ENCODE measurements at regions not wholly inside any gene's neighbourhood (a gene's known extent, or its start where the extent isn't known, plus 50 kb on each side); places are given as distances from the start of the nearest gene placed in this dataset.

DNA sequence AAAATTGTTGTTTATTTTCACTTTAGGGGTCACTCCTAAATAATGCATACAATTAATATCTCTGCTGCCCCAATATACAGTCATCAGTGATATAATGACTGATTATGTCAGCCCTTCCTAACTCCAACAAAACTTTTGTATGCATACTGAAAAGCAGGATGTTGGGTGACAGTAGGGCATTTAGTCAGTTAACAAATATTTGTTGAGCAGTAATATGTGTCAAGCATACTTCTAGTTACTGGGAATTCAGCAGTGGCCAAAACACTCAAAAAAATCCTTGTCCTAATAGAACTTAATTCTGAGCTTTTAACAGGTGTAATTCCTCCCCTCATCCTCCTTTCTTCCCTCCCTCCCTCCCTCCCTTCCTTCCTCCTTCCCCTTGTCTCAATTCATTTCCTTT is 560.7 kb upstream of the KLHL1 start:
- Histone ChIP-seq H3K27me3 (ENCODE audit: insufficient read depth, low read length) (no peaks in the 10 kb centered on the region), H3K9me3 (ENCODE audit: insufficient read depth, low read depth, low read length) (no peaks in the 10 kb centered on the region), H3K9ac (ENCODE audit: low read length) (no peak overlapping the region), H3K4me3 (ENCODE audit: insufficient read depth, low read depth, low read length) (no peak overlapping the region), H3K79me2 (ENCODE audit: insufficient read depth, low read length) (no peaks in the 10 kb centered on the region), H4K20me1 (ENCODE audit: insufficient read depth, low read length) (no peaks in the 10 kb centered on the region), H3K4me2 (ENCODE audit: low read length) (no peak overlapping the region), H3K4me1 (ENCODE audit: insufficient read depth, low read length) (no peaks in the 10 kb centered on the region), H3K27ac (ENCODE audit: low read depth, low read length) (no peak overlapping the region), H2AFZ (ENCODE audit: low read depth, low read length) (no peak overlapping the region), H3K36me3 (ENCODE audit: insufficient read depth, low read length) (no peaks in the 10 kb centered on the region)
- no peak for DNase-seq (ENCODE audit: low read depth)
- TF ChIP-seq, protein P1, sequence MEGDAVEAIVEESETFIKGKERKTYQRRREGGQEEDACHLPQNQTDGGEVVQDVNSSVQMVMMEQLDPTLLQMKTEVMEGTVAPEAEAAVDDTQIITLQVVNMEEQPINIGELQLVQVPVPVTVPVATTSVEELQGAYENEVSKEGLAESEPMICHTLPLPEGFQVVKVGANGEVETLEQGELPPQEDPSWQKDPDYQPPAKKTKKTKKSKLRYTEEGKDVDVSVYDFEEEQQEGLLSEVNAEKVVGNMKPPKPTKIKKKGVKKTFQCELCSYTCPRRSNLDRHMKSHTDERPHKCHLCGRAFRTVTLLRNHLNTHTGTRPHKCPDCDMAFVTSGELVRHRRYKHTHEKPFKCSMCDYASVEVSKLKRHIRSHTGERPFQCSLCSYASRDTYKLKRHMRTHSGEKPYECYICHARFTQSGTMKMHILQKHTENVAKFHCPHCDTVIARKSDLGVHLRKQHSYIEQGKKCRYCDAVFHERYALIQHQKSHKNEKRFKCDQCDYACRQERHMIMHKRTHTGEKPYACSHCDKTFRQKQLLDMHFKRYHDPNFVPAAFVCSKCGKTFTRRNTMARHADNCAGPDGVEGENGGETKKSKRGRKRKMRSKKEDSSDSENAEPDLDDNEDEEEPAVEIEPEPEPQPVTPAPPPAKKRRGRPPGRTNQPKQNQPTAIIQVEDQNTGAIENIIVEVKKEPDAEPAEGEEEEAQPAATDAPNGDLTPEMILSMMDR (IDR thresholded peaks at IDR 0.05; ENCODE audit: insufficient read depth, low read depth, low read length), result no peak
- no peak for TF ChIP-seq EZH2 (IDR thresholded peaks at IDR 0.05; ENCODE audit: insufficient read depth, low read length)
- H3K36me3 Mint-ChIP-seq (ENCODE audit: low read depth, unreplicated experiment), result no peaks in the 10 kb centered on the region
- peaks cover 2% of the 10 kb centered on the region for H3K4me1 Mint-ChIP-seq (ENCODE audit: low read depth, unreplicated experiment)
- H3K9me3 Mint-ChIP-seq (ENCODE audit: unreplicated experiment), result no peaks in the 10 kb centered on the region
- no peak overlapping the region for H3K27ac Mint-ChIP-seq (ENCODE audit: unreplicated experiment)
- H3K27me3 Mint-ChIP-seq (ENCODE audit: low read depth, unreplicated experiment), result no peaks in the 10 kb centered on the region
- FAIRE-seq, result no peak
- H3K4me3 Mint-ChIP-seq (ENCODE audit: unreplicated experiment), result no peak overlapping the region

DNA sequence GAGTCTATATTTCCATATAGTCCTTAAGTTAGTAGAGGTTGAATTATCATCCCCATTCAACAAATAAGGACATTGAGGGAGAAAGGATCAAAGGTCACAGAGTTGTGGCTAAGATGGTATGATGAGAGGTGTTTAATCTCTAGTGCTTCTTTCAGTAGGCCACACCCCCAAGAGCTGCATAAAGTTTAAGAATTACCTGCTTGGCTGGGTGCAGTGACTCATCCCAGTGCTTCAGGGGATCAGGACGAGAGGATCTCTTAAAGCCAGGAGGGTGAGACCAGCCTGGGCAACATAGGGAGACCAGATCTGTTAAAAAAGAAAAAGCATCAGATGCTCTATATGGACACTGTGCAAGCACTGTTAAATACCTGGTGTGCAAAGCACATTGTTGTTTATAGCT is 560.0 kb upstream of the KLHL1 start:
- Mint-ChIP-seq H3K9me3 (ENCODE audit: unreplicated experiment) (no peaks in the 10 kb centered on the region), H3K27me3 (ENCODE audit: low read depth, unreplicated experiment) (no peaks in the 10 kb centered on the region), H3K27ac (ENCODE audit: unreplicated experiment) (no peak overlapping the region), H3K36me3 (ENCODE audit: low read depth, unreplicated experiment) (no peaks in the 10 kb centered on the region), H3K4me1 (ENCODE audit: low read depth, unreplicated experiment) (peaks cover 2% of the 10 kb centered on the region), H3K4me3 (ENCODE audit: unreplicated experiment) (no peak overlapping the region)
- no peak for TF ChIP-seq EZH2 (IDR thresholded peaks at IDR 0.05; ENCODE audit: insufficient read depth, low read length)
- TF ChIP-seq, protein P1 (IDR thresholded peaks at IDR 0.05; ENCODE audit: insufficient read depth, low read depth, low read length), result no peak
- no peak for DNase-seq (ENCODE audit: low read depth)
- no peaks in the 10 kb centered on the region for H3K27me3 ChIP-seq (ENCODE audit: insufficient read depth, low read length)
- H3K4me2 ChIP-seq (ENCODE audit: low read length), result no peak overlapping the region
- H3K4me1 ChIP-seq (ENCODE audit: insufficient read depth, low read length), result no peaks in the 10 kb centered on the region
- H3K27ac ChIP-seq (ENCODE audit: low read depth, low read length), result no peak overlapping the region
- FAIRE-seq, result no peak
- H3K4me3 ChIP-seq (ENCODE audit: insufficient read depth, low read depth, low read length), result no peak overlapping the region
- no peak overlapping the region for H3K9ac ChIP-seq (ENCODE audit: low read length)
- H3K79me2 ChIP-seq (ENCODE audit: insufficient read depth, low read length), result no peaks in the 10 kb centered on the region
- no peaks in the 10 kb centered on the region for H3K36me3 ChIP-seq (ENCODE audit: insufficient read depth, low read length)
- H3K9me3 ChIP-seq (ENCODE audit: insufficient read depth, low read depth, low read length), result no peaks in the 10 kb centered on the region
- no peaks in the 10 kb centered on the region for H4K20me1 ChIP-seq (ENCODE audit: insufficient read depth, low read length)
- H2AFZ ChIP-seq (ENCODE audit: low read depth, low read length), result no peak overlapping the region

DNA sequence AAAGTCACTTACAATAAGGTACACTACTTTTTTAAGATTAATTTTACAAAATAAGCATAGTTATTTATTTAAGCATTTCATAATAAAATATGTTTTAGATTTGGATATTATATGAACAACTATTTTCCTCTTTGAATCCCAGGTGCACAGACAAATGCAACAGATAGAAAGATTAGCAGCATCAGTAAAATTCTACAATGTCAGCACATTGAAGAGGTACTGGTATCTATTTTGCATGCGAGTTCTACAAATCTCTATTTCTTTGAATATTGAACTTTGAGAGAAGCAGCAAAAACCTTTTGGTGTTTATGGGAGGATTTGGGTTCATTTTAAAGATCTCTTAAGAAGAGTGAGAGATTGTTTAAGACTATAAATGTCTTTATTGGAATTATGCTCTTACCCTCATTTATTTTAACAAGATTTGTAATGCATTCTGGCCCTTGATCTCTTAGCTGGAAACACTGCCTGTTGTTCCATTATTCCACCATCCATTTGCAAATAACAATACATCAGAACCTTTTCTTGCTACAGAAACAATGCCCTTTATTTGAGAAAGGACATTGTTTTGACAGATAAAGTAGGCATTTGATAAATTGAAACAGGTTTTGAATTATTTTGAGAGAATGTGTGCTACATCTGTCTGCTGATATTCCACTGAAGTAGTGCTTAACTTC is 558.8 kb upstream of the KLHL1 start:
- no peak for TF ChIP-seq EZH2 (IDR thresholded peaks at IDR 0.05; ENCODE audit: insufficient read depth, low read length)
- TF ChIP-seq, protein P1 (IDR thresholded peaks at IDR 0.05; ENCODE audit: insufficient read depth, low read depth, low read length), result no peak
- no peaks in the 10 kb centered on the region for H3K9me3 ChIP-seq (ENCODE audit: insufficient read depth, low read depth, low read length)
- no peaks in the 10 kb centered on the region for H3K27me3 Mint-ChIP-seq (ENCODE audit: low read depth, unreplicated experiment)
- no peaks in the 10 kb centered on the region for H3K36me3 Mint-ChIP-seq (ENCODE audit: low read depth, unreplicated experiment)
- H3K4me3 ChIP-seq (ENCODE audit: insufficient read depth, low read depth, low read length), result no peak overlapping the region
- FAIRE-seq (no peak), DNase-seq (ENCODE audit: low read depth) (no peak)
- peaks cover 2% of the 10 kb centered on the region for H3K4me1 Mint-ChIP-seq (ENCODE audit: low read depth, unreplicated experiment)
- no peaks in the 10 kb centered on the region for H3K79me2 ChIP-seq (ENCODE audit: insufficient read depth, low read length)
- no peak overlapping the region for H2AFZ ChIP-seq (ENCODE audit: low read depth, low read length)
- H3K4me3 Mint-ChIP-seq (ENCODE audit: unreplicated experiment), result no peak overlapping the region
- no peaks in the 10 kb centered on the region for H3K27me3 ChIP-seq (ENCODE audit: insufficient read depth, low read length)
- no peak overlapping the region for H3K27ac ChIP-seq (ENCODE audit: low read depth, low read length)
- no peak overlapping the region for H3K9ac ChIP-seq (ENCODE audit: low read length)
- H4K20me1 ChIP-seq (ENCODE audit: insufficient read depth, low read length), result no peaks in the 10 kb centered on the region
- no peak overlapping the region for H3K4me2 ChIP-seq (ENCODE audit: low read length)
- H3K27ac Mint-ChIP-seq (ENCODE audit: unreplicated experiment), result no peak overlapping the region
- no peaks in the 10 kb centered on the region for H3K36me3 ChIP-seq (ENCODE audit: insufficient read depth, low read length)
- no peaks in the 10 kb centered on the region for H3K4me1 ChIP-seq (ENCODE audit: insufficient read depth, low read length)
- H3K9me3 Mint-ChIP-seq (ENCODE audit: unreplicated experiment), result no peaks in the 10 kb centered on the region

Measured in astrocyte (in vitro differentiated cells and primary cell).